D721Med (cell line): ENCODE measurements at regions not wholly inside any gene's neighbourhood (a gene's known extent, or its start where the extent isn't known, plus 50 kb on each side); places are given as distances from the start of the nearest gene placed in this dataset.

Experiments used
- DNase-seq: peaks from one replicate; pipeline ENCODE4 v3.0.0; 2011; ENCODE audit warnings: low spot score; ENCODE audit not compliant: insufficient read length
- FAIRE-seq: peaks from 2 replicates; lab custom pipeline; 2011; peaks lifted over from hg19 to GRCh38; lab: Jason Lieb, UNC
- TF ChIP-seq, protein P1 (sequence below): IDR thresholded peaks from 2 replicates; pipeline ENCODE4 v1.5.1; 2012; ENCODE audit warnings: mild to moderate bottlenecking, control low read depth; ENCODE audit not compliant: insufficient read depth; ENCODE audit errors: missing control alignments

DNA sequence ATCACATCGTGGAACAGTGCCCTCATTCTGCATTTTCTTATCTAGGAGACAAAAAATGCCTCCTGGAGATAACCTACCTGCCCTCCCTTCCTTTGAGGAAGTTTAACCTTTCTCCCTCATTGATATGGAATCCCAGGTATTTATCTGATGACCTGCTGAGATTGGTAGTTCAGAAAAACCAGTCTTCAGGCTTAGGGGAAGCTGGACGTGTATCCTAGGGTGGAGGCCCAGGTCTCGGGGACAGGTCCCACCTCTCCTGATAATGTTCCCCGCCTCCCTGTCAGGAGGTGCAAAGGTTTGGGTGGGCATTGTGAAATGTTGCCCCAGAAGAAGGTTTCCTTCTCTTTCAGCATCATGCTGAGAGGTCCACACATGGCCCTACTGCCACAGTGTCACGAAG is 186.9 kb upstream of the NAV2 start:
- FAIRE-seq = no peak

DNA sequence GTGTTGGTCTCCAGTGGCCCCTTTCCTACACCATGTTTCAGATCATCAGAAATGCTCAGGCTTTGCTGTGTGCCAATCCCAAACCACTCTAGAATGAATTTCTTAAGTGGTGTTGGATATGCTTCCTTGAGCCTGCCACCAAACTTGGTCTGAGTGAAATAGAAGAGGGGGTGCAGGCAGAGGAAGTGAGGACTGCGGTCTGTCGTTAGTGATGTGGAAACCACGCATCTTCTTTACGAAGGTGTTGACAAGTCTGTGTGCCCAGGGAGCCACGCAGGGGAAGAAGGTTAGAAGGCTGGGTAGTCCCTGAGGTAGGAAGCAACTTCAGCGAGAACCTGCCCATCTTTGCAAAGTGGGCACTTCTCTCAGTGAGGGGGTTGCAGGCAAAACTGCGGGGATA is 187.4 kb upstream of the NAV2 start:
- DNase-seq (no peak), FAIRE-seq (no peak)
- TF ChIP-seq, protein P1, sequence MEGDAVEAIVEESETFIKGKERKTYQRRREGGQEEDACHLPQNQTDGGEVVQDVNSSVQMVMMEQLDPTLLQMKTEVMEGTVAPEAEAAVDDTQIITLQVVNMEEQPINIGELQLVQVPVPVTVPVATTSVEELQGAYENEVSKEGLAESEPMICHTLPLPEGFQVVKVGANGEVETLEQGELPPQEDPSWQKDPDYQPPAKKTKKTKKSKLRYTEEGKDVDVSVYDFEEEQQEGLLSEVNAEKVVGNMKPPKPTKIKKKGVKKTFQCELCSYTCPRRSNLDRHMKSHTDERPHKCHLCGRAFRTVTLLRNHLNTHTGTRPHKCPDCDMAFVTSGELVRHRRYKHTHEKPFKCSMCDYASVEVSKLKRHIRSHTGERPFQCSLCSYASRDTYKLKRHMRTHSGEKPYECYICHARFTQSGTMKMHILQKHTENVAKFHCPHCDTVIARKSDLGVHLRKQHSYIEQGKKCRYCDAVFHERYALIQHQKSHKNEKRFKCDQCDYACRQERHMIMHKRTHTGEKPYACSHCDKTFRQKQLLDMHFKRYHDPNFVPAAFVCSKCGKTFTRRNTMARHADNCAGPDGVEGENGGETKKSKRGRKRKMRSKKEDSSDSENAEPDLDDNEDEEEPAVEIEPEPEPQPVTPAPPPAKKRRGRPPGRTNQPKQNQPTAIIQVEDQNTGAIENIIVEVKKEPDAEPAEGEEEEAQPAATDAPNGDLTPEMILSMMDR = no peak

More for the DNA sequence above, 186.9 kb upstream of the NAV2 start:
- DNase-seq = no peak
- TF ChIP-seq, protein P1 = no peak

GRCh38 chr11:19524171-19524671 is 188.4 kb upstream of the NAV2 start:
- TF ChIP-seq, protein P1 = no peak
- DNase-seq (no peak), FAIRE-seq (no peak)

- no peak for FAIRE-seq
- no peak for DNase-seq
- TF ChIP-seq, protein P1 = no peak
These were observed 192.0 kb upstream of the NAV2 start for GRCh38 chr11:19520681-19521080.

DNA sequence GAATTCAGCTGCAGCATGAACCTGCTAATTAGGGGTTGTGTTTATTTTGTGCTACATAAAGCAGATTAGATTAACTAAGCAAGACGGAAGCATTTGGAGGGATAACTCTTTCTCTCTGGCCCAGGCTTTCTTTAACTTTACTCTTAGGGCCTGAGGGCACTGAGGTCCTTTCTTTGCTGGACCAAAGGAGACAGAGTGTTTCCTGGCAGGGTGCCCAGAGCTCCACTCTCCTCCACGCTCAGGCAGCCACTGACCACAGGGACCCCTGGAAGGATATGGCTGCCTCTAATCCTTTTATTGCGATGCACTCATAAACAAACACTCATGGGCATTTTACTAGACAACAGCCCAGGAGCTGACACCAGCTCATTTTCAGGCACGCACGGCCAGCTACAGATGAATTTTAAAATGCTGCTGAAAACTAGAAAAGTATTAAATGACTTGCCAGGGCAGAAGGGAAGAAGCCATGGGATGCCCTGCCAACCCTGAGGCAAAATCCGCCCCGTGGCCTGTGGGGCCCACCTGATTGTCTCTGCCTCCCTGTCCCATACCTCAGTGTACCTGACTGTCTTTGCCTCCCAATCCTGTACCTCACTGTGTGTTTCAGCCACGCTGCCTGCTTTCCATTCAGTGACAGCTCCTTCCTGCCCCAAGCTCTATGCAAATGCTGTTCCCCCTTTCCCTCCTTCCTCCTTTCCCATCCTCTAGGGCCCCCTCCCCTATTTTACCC is 192.6 kb upstream of the NAV2 start:
- DNase-seq (no peak), FAIRE-seq (no peak)
- TF ChIP-seq, protein P1 = no peak

DNA sequence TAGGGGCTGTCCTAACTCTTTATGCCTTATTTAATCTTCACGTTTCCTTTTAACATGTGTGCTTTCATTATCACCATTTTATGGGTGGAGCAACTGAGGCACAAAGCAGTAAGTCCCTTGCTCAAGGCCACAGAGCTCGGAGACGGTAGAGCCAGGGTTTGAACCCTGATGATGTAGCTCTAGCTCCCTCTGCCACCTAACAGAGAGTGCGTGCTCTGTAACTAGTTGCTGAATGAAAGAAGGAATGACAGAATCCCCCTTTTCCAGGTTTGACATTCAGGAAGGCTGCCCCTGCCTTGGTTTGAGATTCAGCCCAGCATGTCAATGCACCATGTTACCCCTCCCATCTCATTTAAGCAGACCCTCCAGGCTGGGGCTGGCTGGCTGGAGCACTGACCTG is 193.3 kb upstream of the NAV2 start:
- FAIRE-seq = no peak
- DNase-seq = no peak
- TF ChIP-seq, protein P1 = no peak

GRCh38 chr11:19513253-19513652 is 199.4 kb upstream of the NAV2 start:
- TF ChIP-seq, protein P1 = no peak
- FAIRE-seq = no peak

More at GRCh38 chr11:19513253-19513652, 199.4 kb upstream of the NAV2 start:
- no peak for DNase-seq
